Activated CD4-positive, alpha-beta T cell treated with anti-CD3 and anti-CD28 coated beads, Interleukin-2, amount 50 U/mL, for 16 hours (primary cell): ENCODE measurements at regions not wholly inside any gene's neighbourhood (a gene's known extent, or its start where the extent isn't known, plus 50 kb on each side); places are given as distances from the start of the nearest gene placed in this dataset.
"Not testable (repeated sequence)": the region's sequence is repeated elsewhere in the genome, so short reads cannot be mapped to it uniquely, and the experiment has no call there.

ENCODE experiments used
- DNase-seq: peaks from one replicate; pipeline ENCODE4 v3.0.0-alpha.2; 2020

DNA sequence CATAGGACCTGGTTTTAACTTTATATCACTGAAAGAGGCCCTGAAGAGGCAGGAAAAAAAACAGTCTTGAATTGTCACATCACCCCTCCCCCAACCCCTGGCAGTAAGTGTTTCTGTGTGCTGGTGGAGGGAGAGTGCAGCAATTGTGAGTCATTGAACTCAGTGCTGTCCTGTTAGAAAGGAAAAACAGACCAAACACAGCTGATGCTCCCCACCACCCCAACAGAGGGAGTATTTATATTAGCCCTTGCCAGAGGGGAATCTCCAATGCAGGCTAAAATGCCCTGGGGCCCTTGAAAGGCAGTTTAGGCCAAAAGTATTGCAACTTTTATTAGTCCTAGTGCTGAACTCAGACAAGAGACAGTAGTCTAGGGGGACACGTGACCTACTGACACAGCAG, 197.8 kb upstream of the AGTR2 start:
- DNase-seq, result no peak

DNA sequence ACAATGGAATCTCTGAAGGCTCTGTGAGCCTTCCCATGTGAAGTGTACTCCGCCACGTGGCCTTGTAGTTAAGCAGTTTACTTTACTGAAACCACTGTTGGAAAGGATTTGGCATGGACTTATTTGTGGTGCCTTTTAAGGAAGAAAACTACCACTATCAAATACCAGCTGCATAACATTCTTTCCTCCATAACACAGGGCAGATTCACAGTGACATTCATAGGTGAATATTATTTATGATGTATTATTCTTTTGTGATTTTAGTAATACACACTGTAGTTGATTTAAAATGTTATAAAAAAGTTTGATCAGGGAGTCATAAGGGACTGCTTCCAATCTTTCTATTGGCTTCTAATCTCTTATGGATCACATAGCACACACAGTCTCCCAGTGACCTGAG, 192.5 kb upstream of the AGTR2 start:
- DNase-seq, result no peak

DNA sequence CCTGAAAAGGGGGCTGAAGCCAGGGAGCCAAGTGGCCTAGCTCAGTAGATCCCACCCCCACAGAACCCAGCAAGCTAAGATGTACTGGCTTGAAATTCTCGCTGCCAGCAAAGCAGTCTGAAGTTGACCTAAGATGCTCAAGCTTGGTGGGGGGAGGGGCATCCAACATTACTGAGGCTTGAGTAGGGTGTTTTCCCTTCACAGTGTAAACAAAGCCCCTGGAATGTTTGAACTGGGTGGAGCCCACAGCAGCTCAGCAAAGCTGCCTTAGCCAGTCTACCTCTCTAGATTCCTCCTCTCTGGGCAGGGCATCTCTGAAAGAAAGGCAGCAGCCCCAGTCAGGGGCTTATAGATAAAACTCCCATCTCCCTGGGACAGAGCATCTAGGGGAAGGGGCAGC, 187.4 kb upstream of the AGTR2 start:
- not testable (repeated sequence) for DNase-seq

DNA sequence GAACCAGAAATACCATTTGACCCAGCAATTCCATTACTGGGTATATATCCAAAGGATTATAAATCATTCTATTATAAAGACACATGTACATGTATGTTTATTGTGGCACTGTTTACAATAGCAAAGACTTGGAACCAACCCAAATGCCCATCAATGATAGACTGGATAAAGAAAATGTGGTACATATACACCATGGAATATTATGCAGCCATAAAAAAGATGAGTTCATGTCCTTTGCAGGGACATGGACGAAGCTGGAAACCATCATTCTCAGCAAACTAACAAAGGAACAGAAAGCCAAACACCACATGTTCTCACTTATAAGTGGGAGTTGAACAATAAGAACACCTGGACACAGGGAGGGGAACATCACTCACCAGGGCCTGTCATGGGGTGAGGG, 183.1 kb upstream of the AGTR2 start:
- DNase-seq, result not testable (repeated sequence)

DNA sequence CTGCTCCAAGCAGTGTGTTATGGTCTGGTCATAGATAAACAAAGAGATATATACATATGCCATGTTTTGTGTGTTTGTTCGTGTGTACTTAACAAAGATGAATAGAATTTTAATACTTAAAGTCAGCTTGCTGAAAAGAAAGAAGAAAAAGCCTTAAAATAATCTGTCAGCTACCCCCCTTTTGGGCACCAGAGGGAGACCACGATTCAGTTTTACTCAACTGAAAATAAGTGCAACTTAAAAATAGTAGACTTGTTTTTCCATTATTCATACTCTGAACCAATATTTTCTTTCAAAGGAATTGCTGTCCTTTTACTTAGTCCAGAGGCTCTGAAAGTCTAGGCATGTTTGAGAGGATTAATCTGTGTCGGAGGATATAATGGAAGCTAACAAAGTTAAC, 181.7 kb upstream of the AGTR2 start:
- no peak for DNase-seq

DNA sequence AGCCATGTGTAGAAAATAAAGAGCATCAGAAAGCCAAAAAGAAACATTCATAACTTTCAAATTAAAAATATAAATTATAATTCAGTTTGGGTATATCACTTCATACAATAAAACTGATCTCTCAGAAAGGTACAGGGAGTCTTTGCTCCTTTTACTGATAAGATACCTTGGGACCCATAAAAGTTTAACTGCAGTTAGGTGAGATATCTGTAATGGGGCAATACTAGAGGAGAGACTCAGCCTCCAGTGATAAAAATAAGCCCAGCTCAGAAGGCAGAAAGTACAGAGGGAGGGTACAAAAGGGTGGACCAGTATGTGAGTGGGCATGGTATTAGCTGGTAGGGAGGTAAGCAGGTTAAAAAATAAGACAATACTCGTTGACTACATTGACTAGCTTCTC, 180.9 kb upstream of the AGTR2 start:
- no peak for DNase-seq

DNA sequence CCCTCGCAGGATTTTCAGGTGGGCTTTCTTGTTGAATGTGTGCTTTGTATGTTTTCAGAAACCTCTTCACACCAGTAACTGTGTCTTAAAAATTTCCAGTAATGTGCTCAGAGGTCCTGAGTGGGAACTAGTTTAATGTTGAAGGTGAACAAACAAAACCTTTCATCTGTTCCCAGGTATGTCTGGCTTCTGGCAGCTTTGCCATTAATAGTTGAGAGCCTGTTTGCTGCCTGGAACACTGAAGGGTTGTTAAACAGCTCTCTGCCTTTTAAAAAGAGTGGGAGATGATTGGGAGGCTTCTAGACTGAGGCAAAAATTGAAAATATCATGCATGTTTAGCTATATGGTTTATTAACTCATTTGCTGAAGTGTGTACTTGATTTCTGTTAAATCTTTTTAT, 161.2 kb upstream of the AGTR2 start:
- DNase-seq, result no peak

DNA sequence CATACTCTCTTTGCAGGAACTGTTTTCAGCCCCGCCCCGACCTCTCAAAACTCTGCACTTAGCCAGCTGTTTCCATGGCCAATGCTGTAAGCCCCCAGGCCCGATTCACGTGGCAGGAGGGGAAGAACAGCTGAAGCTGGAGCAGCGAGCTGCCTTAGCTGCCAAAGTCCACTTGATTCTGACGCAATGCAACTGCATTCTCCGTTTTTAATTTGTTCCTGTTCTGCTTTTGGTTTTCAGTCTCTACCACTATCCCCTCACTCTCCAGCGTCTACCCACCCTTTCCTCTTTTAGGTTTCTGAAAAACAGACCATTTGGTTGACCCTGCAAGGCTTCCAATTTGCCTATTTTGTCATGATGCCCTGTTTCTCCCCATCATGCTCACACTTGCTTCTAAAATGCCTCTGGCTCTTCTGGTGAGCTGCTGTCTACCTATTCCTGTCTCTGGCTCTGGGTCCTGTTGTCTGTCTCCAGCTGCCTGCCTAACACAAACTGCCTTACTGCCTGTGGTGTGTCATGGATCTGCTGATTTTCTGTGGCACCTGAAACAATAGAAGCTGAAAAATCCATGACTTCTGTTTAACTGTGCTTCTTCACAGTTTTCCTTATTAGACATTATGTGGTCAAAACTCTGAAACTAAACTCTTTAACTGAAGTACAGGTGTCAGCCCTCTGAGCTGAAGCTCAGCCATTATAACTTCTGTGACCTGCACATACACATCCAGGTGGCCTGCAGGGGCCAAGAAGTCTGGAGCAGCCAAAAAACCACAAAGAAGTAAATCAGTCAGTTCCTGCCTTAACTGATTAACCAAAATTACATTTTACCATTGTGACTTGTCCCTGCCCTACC, 160.5 kb upstream of the AGTR2 start:
- DNase-seq, result no peak

DNA sequence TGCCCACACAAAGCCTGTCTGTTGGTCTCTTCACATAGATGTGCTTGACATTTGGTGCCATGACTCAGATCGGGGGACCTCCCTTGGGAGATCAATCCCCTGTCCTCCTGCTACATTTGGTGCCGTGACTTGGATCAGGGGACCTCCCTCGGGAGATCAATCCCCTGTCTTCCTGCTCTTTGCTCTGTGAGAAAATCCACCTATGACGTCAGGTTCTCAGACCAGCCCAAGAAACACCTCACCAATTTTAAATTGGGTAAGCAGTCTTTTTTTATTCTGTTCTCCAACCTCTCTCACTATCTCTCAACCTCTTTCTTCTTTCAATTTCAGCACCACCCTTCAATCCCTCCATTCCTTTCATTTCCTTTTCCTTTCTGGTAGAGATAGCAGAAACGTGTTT, 159.6 kb upstream of the AGTR2 start:
- no peak for DNase-seq

DNA sequence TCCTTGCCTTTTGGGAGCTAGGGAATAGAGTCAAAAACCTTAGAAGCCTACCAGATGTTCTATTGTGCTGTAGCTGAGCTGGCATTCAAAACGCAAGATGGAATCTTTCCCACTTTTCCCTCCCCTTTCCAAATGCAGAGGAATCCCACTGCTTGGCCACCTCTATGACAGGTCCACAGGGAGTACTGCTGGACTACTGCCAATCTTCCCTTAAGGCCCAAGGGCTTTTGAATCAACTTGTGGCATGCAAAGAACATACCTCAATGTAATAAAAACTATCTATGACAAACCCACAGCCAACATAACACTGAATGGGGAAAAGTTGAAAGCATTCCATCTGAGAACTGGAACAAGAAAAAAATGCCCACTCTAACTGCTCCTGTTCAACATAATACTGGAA, 139.2 kb upstream of the AGTR2 start:
- no peak for DNase-seq
